GM13976 (cell line): ENCODE measurements at regions not wholly inside any gene's neighbourhood (a gene's known extent, or its start where the extent isn't known, plus 50 kb on each side); places are given as distances from the start of the nearest gene placed in this dataset.

Experiments
- DNase-seq: peaks from one replicate; pipeline ENCODE4 v3.0.0; 2012; ENCODE audit warnings: low spot score
- CTCF ChIP-seq: IDR thresholded peaks from 2 replicates; pipeline ENCODE4 v1.5.1; 2012; ENCODE audit warnings: borderline replicate concordance, mild to moderate bottlenecking; ENCODE audit not compliant: insufficient read depth; ENCODE audit errors: extremely low read depth, missing control alignments, control extremely low read depth
- in situ Hi-C: fragments of 300-500 bp; cut with MboI; formaldehyde crosslinking; loops from one replicate; pipeline ENCODE4 v1.12.0; 2022; ENCODE audit warnings: low sequenced_read_pairs, mixed read lengths, inconsistent platforms; ENCODE audit not compliant: unreplicated experiment

GRCh38 chr1:72885017-72885416, 602.7 kb upstream of the NEGR1 start:
- DNase-seq, result no peak
- no peak for TF ChIP-seq CTCF
- in situ Hi-C loops, result no loop called here

- no peak for TF ChIP-seq CTCF
- DNase-seq, result no peak
- in situ Hi-C loops, result no loop called here
Observed at GRCh38 chr1:72869873-72870272, 587.5 kb upstream of the NEGR1 start.

GRCh38 chr1:72869441-72869840, 587.1 kb upstream of the NEGR1 start:
- no peak for TF ChIP-seq CTCF
- no peak for DNase-seq
- in situ Hi-C loops, result no loop called here

GRCh38 chr1:72851597-72851996, 569.3 kb upstream of the NEGR1 start:
- in situ Hi-C loops, result no loop called here
- no peak for DNase-seq
- TF ChIP-seq CTCF, result no peak

GRCh38 chr1:72848997-72849396, 566.7 kb upstream of the NEGR1 start:
- DNase-seq, result no peak
- in situ Hi-C loops, result no loop called here
- no peak for TF ChIP-seq CTCF

GRCh38 chr1:72847651-72848050, 565.3 kb upstream of the NEGR1 start:
- DNase-seq, result no peak
- no peak for TF ChIP-seq CTCF
- in situ Hi-C loops, result no loop called here
